Sigmoid colon (tissue), 6 donors: ENCODE measurements at regions not wholly inside any gene's neighbourhood (a gene's known extent, or its start where the extent isn't known, plus 50 kb on each side); places are given as distances from the start of the nearest gene placed in this dataset.
A peak's percentile ranks its signal among the peaks of the same experiment; 100 is the strongest.

Source experiments
- DNase-seq: peaks from one replicate; pipeline ENCODE4 v3.0.0-alpha.2; 2019
- H3K27ac ChIP-seq, 4 donors: fragments of 200-600 bp; sonication (generic); one replicate each; pipeline ENCODE4 v1.5.1; 2016 to 2019; ENCODE audit warnings: mild to moderate bottlenecking in 1 of 4
- H3K27me3 ChIP-seq, 3 donors: fragments of 200-600 bp; sonication (generic); one replicate each; pipeline ENCODE4 v1.5.1; 2019; ENCODE audit warnings: mild to moderate bottlenecking in 1 of 3
- H3K36me3 ChIP-seq, 4 donors: fragments of 200-600 bp; sonication (generic); one replicate each; pipeline ENCODE4 v1.5.1; 2016 to 2019
- H3K4me1 ChIP-seq, 4 donors: fragments of 200-600 bp; sonication (generic); one replicate each; pipeline ENCODE4 v1.5.1; 2017 to 2019
- H3K4me3 ChIP-seq, 4 donors: fragments of 200-600 bp; sonication (generic); one replicate each; pipeline ENCODE4 v1.5.1; 2017 to 2019; ENCODE audit warnings: mild to moderate bottlenecking in 2 of 4, moderate library complexity in 1 of 4
- H3K9me3 ChIP-seq, 4 donors: fragments of 200-600 bp in 3 of 4; sonication (generic) in 3 of 4; one replicate each; pipeline versions ENCODE4 v1.5.1 to v1.6.1; 2013 to 2019
- CTCF ChIP-seq, 4 experiments: fragments of 450-650 bp in 3 of 4; fragments of 200-600 bp in 1 of 4; IDR thresholded peaks; one replicate each; pipeline ENCODE4 v1.5.1; 2016 to 2019; ENCODE audit warnings: antibody characterized with exemption in 4 of 4, mild to moderate bottlenecking in 3 of 4, moderate library complexity in 2 of 4
- EP300 ChIP-seq, 4 donors: sonication (generic); formaldehyde crosslinking; IDR thresholded peaks; one replicate each; pipeline ENCODE4 v1.6.1; 2017; ENCODE audit warnings: antibody characterized with exemption in 4 of 4
- POLR2A ChIP-seq, 2 donors: fragments of 450-650 bp; IDR thresholded peaks; one replicate each; pipeline ENCODE4 v1.6.1; 2016; ENCODE audit warnings: antibody characterized with exemption in 2 of 2, mild to moderate bottlenecking in 2 of 2, moderate library complexity in 2 of 2
- POLR2AphosphoS5 ChIP-seq, 4 donors: sonication (generic); formaldehyde crosslinking; IDR thresholded peaks; one replicate each; pipeline ENCODE4 v1.6.1; 2017; ENCODE audit warnings: antibody characterized with exemption in 4 of 4
- WGBS, 2 donors: extraction: QIAGEN DNeasy Blood & Tissue Kit; methylation state at CpG; one replicate each; pipeline ENCODE4 v1.1.7; 2013; 5-methylcytosine and 5-hydroxymethylcytosine counted together
- intact Hi-C: fragments of 100-400 bp; cut with DNase I; formaldehyde crosslinking; loops from one replicate; pipeline ENCODE4 v1.15.1; 2023
- donor health status: healthy with polysubstance abuse.
- donor health status: healthy.

- Histone ChIP-seq H3K27ac (no peak overlapping the region), H3K4me3 (no peak overlapping the region), H3K27me3 (no peaks in the 10 kb centered on the region), H3K9me3 (no peaks in the 10 kb centered on the region), H3K36me3 (no peaks in the 10 kb centered on the region), H3K4me1 (peaks cover 0 to 5% (median 0%) of the 10 kb centered on the region in 4 donors)
- WGBS, 2 donors: 68 to 95% methylated on average over 1 of the region's 1 CpG
- DNase-seq: no peak
- intact Hi-C loops: no loop called here
- no peak for TF ChIP-seq POLR2AphosphoS5 (IDR thresholded peaks at IDR 0.05)
- no peak for TF ChIP-seq EP300 (IDR thresholded peaks at IDR 0.05)
- no peak for TF ChIP-seq POLR2A (IDR thresholded peaks at IDR 0.05)
- TF ChIP-seq CTCF (IDR thresholded peaks at IDR 0.05): no peak
Measured at GRCh38 chrX:45778616-45779015, 577.9 kb upstream of the DIPK2B start.

- H3K27me3 ChIP-seq: no peaks in the 10 kb centered on the region
- intact Hi-C loops: no loop called here
- DNase-seq: no peak
- WGBS, 2 donors: 63 to 87% methylated on average over 3 of the region's 3 CpGs
- no peaks in the 10 kb centered on the region for H3K36me3 ChIP-seq
- no peak overlapping the region for H3K27ac ChIP-seq
- no peaks in the 10 kb centered on the region for H3K9me3 ChIP-seq
- peaks cover 0 to 5% (median 0%) of the 10 kb centered on the region in 4 donors for H3K4me1 ChIP-seq
- TF ChIP-seq POLR2A (IDR thresholded peaks at IDR 0.05) (no peak), EP300 (IDR thresholded peaks at IDR 0.05) (no peak), CTCF (IDR thresholded peaks at IDR 0.05) (no peak), POLR2AphosphoS5 (IDR thresholded peaks at IDR 0.05) (no peak)
- no peak overlapping the region for H3K4me3 ChIP-seq
Measured at GRCh38 chrX:45777366-45777765, 576.7 kb upstream of the DIPK2B start.

GRCh38 chrX:45775468-45775867 is 574.8 kb upstream of the DIPK2B start:
- DNase-seq: no peak
- no peak overlapping the region for H3K4me3 ChIP-seq
- H3K36me3 ChIP-seq: no peaks in the 10 kb centered on the region
- H3K27me3 ChIP-seq: no peaks in the 10 kb centered on the region
- TF ChIP-seq POLR2AphosphoS5 (IDR thresholded peaks at IDR 0.05) (no peak), EP300 (IDR thresholded peaks at IDR 0.05) (no peak), POLR2A (IDR thresholded peaks at IDR 0.05) (no peak), CTCF (IDR thresholded peaks at IDR 0.05) (no peak)
- no peaks in the 10 kb centered on the region for H3K9me3 ChIP-seq
- H3K4me1 ChIP-seq: peaks cover 0 to 9% (median 3%) of the 10 kb centered on the region in 4 donors
- intact Hi-C loops: no loop called here
- WGBS, 2 donors: 79 to 82% methylated on average over 2 of the region's 2 CpGs
- H3K27ac ChIP-seq: peak overlapping the region in 1 of 4 donors; percentile 35

GRCh38 chrX:45774961-45775360 is 574.3 kb upstream of the DIPK2B start:
- H3K27me3 ChIP-seq: no peaks in the 10 kb centered on the region
- TF ChIP-seq EP300 (IDR thresholded peaks at IDR 0.05): no peak
- TF ChIP-seq POLR2AphosphoS5 (IDR thresholded peaks at IDR 0.05): peak in 1 of 4 donors; percentile 19
- no peak for TF ChIP-seq CTCF (IDR thresholded peaks at IDR 0.05)
- peak overlapping the region in 3 of 4 donors; percentile 11 to 35 (median 14) for H3K27ac ChIP-seq
- H3K36me3 ChIP-seq: no peaks in the 10 kb centered on the region
- DNase-seq: peak; percentile 68
- H3K9me3 ChIP-seq: no peaks in the 10 kb centered on the region
- H3K4me1 ChIP-seq: peaks cover 0 to 9% (median 3%) of the 10 kb centered on the region in 4 donors
- H3K4me3 ChIP-seq: no peak overlapping the region
- WGBS, 2 donors: 39 to 66% methylated on average over 5 of the region's 5 CpGs
- intact Hi-C loops: loop anchor here (5.0 kb wide), 1 partner anchor 263 kb away; no protein-coding TSS in a partner anchor

GRCh38 chrX:45773572-45773971 is 572.9 kb upstream of the DIPK2B start:
- no peaks in the 10 kb centered on the region for H3K9me3 ChIP-seq
- H3K27me3 ChIP-seq: no peaks in the 10 kb centered on the region
- H3K4me3 ChIP-seq: no peak overlapping the region
- intact Hi-C loops: loop anchor here (5.0 kb wide), 1 partner anchor 261 kb away; no protein-coding TSS in a partner anchor
- H3K4me1 ChIP-seq: peaks cover 0 to 9% (median 3%) of the 10 kb centered on the region in 4 donors
- no peaks in the 10 kb centered on the region for H3K36me3 ChIP-seq
- H3K27ac ChIP-seq: no peak overlapping the region
- TF ChIP-seq POLR2A (IDR thresholded peaks at IDR 0.05): no peak
- TF ChIP-seq EP300 (IDR thresholded peaks at IDR 0.05): no peak
- no peak for TF ChIP-seq POLR2AphosphoS5 (IDR thresholded peaks at IDR 0.05)
- TF ChIP-seq CTCF (IDR thresholded peaks at IDR 0.05): no peak
- WGBS, 2 donors: 90 to 93% methylated on average over 4 of the region's 4 CpGs
- DNase-seq: no peak
